KMS-11 (cell line): ENCODE measurements at regions not wholly inside any gene's neighbourhood (a gene's known extent, or its start where the extent isn't known, plus 50 kb on each side); places are given as distances from the start of the nearest gene placed in this dataset.

Experiments
- H2AFZ ChIP-seq: fragments of 200-600 bp; sonication (generic); 2 replicates; pipeline ENCODE4 v1.6.1; 2016; ENCODE audit warnings: antibody characterized with exemption, mixed run types, low read depth
- H3K27ac ChIP-seq: fragments of 200-600 bp; sonication (generic); 2 replicates; pipeline ENCODE4 v1.6.1; 2016; ENCODE audit warnings: mild to moderate bottlenecking, mixed run types
- H3K27me3 ChIP-seq: fragments of 200-600 bp; sonication (generic); 2 replicates; pipeline ENCODE4 v1.6.1; 2017; ENCODE audit warnings: mild to moderate bottlenecking, low read depth, mixed run types, moderate library complexity; ENCODE audit not compliant: insufficient read depth
- H3K36me3 ChIP-seq: fragments of 200-600 bp; sonication (generic); 2 replicates; pipeline ENCODE4 v1.6.1; 2017; ENCODE audit warnings: mild to moderate bottlenecking, mixed run types; ENCODE audit not compliant: insufficient read depth
- H3K4me1 ChIP-seq: fragments of 200-600 bp; sonication (generic); 2 replicates; pipeline ENCODE4 v1.6.1; 2016; ENCODE audit warnings: mild to moderate bottlenecking, low read depth, mixed run types; ENCODE audit not compliant: poor library complexity, severe bottlenecking
- H3K4me2 ChIP-seq: fragments of 200-600 bp; sonication (generic); 2 replicates; pipeline ENCODE4 v1.7.0; 2016; ENCODE audit warnings: mild to moderate bottlenecking, mixed run types
- H3K4me3 ChIP-seq: fragments of 200-600 bp; sonication (generic); IDR thresholded peaks from 2 replicates; pipeline ENCODE4 v1.6.1; 2017; ENCODE audit warnings: low read depth, low read length, mixed read lengths; ENCODE audit not compliant: insufficient read depth
- H3K79me2 ChIP-seq: fragments of 200-600 bp; sonication (generic); 2 replicates; pipeline ENCODE4 v1.6.1; 2016; ENCODE audit warnings: low read depth, mixed run types; ENCODE audit not compliant: insufficient read depth
- H3K9ac ChIP-seq: fragments of 200-600 bp; sonication (generic); 2 replicates; pipeline ENCODE4 v1.6.1; 2016; ENCODE audit warnings: mild to moderate bottlenecking, mixed run types
- H4K20me1 ChIP-seq: fragments of 200-600 bp; sonication (generic); 2 replicates; pipeline ENCODE4 v1.6.1; 2016; ENCODE audit warnings: mild to moderate bottlenecking, mixed run types; ENCODE audit not compliant: insufficient read depth
- CTCF ChIP-seq: fragments of 200-600 bp; sonication (generic); conservative IDR thresholded peaks from 2 replicates; pipeline ENCODE4 v1.6.1; 2017; ENCODE audit warnings: low read depth, mild to moderate bottlenecking, antibody characterized with exemption, low read length, moderate library complexity, mixed read lengths

- H3K36me3 ChIP-seq: no peaks in the 10 kb centered on the region
- H3K27me3 ChIP-seq: no peaks in the 10 kb centered on the region
- no peak for TF ChIP-seq CTCF
- no peak overlapping the region for H3K4me3 ChIP-seq
- no peak overlapping the region for H2AFZ ChIP-seq
- H3K79me2 ChIP-seq: no peaks in the 10 kb centered on the region
- no peaks in the 10 kb centered on the region for H4K20me1 ChIP-seq
- H3K27ac ChIP-seq: no peak overlapping the region
- no peak overlapping the region for H3K4me2 ChIP-seq
- peaks cover 16% of the 10 kb centered on the region for H3K4me1 ChIP-seq
- H3K9ac ChIP-seq: no peak overlapping the region
Measured at GRCh38 chr1:187454010-187454409, 625.3 kb downstream of the PLA2G4A start.

DNA sequence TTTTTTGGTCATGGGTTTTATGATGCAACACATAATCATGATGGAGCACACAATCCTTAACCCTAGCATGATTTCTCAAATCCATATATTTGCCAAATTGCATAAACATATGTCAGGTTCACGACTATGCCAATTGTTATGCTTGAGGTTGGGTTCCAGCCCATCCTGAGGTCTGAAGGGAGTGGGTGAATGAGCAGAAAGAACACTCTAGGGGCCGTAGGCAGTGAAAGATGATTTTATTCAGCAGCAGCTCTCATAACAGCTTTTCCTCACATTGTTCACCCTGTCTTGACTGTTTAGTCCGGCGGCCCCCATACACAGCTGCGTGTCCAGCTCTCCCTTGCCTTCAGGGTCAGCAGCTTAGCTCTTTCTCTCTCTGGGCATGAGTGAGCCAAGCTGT, 627.7 kb downstream of the PLA2G4A start:
- H3K79me2 ChIP-seq: no peaks in the 10 kb centered on the region
- H4K20me1 ChIP-seq: no peaks in the 10 kb centered on the region
- no peak for TF ChIP-seq CTCF
- H3K36me3 ChIP-seq: no peaks in the 10 kb centered on the region
- H3K4me1 ChIP-seq: peaks cover 7% of the 10 kb centered on the region
- no peak overlapping the region for H3K4me3 ChIP-seq
- H2AFZ ChIP-seq: no peak overlapping the region
- H3K9ac ChIP-seq: no peak overlapping the region
- H3K27me3 ChIP-seq: no peaks in the 10 kb centered on the region
- H3K4me2 ChIP-seq: no peak overlapping the region
- H3K27ac ChIP-seq: no peak overlapping the region

GRCh38 chr1:187460093-187460492, 631.3 kb downstream of the PLA2G4A start:
- Histone ChIP-seq H4K20me1 (no peaks in the 10 kb centered on the region), H2AFZ (no peak overlapping the region), H3K4me1 (no peaks in the 10 kb centered on the region), H3K4me3 (no peak overlapping the region), H3K79me2 (no peaks in the 10 kb centered on the region), H3K9ac (no peak overlapping the region), H3K4me2 (no peak overlapping the region), H3K36me3 (no peaks in the 10 kb centered on the region), H3K27me3 (no peaks in the 10 kb centered on the region), H3K27ac (no peak overlapping the region)
- TF ChIP-seq CTCF: no peak

DNA sequence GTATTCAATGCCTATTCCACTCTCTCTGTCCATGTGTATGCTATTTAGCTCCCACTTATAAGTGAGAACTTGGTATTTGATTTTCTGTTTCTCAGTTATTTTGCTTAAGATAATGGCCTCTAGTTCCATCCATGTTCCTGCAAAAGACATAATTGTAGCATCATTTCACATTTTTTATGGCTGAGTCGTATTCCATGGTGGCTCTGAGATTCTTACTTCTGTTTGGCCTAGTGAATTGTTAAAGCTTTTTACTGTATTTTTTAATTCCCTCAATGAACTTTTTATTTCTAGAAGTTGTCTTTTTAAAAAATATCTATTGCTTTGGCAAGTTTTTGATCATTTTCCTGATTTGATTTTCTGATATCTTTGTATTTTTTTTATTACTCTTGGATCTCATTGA, 635.6 kb downstream of the PLA2G4A start:
- H3K79me2 ChIP-seq: no peaks in the 10 kb centered on the region
- no peaks in the 10 kb centered on the region for H3K27me3 ChIP-seq
- TF ChIP-seq CTCF: no peak
- H3K9ac ChIP-seq: no peak overlapping the region
- H4K20me1 ChIP-seq: no peaks in the 10 kb centered on the region
- H3K4me1 ChIP-seq: no peaks in the 10 kb centered on the region
- no peak overlapping the region for H2AFZ ChIP-seq
- no peak overlapping the region for H3K4me3 ChIP-seq
- H3K4me2 ChIP-seq: no peak overlapping the region
- H3K27ac ChIP-seq: no peak overlapping the region
- H3K36me3 ChIP-seq: no peaks in the 10 kb centered on the region

DNA sequence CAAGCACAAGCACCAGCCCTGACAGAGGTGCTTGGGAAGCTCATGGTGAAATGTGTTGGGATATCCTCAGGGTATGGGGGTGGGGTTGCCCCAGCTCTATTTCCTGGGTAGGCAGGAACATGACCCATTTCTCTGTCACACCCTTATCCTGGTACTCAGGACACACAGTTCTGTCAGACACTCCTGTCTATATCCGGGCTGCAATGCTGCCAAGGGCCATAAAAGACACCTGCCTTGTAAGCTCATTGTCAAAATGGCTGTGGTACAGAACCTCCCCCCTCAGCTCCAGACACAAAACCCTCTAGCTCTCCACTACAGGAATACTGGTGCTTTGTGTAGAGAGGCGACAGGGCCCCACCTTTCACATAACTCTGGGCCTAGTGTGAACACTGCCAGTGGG, 636.7 kb downstream of the PLA2G4A start:
- no peaks in the 10 kb centered on the region for H3K4me1 ChIP-seq
- H3K79me2 ChIP-seq: no peaks in the 10 kb centered on the region
- TF ChIP-seq CTCF: no peak
- no peak overlapping the region for H3K9ac ChIP-seq
- H4K20me1 ChIP-seq: no peaks in the 10 kb centered on the region
- no peaks in the 10 kb centered on the region for H3K36me3 ChIP-seq
- no peaks in the 10 kb centered on the region for H3K27me3 ChIP-seq
- no peak overlapping the region for H2AFZ ChIP-seq
- H3K4me3 ChIP-seq: no peak overlapping the region
- no peak overlapping the region for H3K27ac ChIP-seq
- H3K4me2 ChIP-seq: no peak overlapping the region
